ENCODE measurements at regions not wholly inside any gene's neighbourhood (a gene's known extent, or its start where the extent isn't known, plus 50 kb on each side); places are given as distances from the start of the nearest gene placed in this dataset.

DNA sequence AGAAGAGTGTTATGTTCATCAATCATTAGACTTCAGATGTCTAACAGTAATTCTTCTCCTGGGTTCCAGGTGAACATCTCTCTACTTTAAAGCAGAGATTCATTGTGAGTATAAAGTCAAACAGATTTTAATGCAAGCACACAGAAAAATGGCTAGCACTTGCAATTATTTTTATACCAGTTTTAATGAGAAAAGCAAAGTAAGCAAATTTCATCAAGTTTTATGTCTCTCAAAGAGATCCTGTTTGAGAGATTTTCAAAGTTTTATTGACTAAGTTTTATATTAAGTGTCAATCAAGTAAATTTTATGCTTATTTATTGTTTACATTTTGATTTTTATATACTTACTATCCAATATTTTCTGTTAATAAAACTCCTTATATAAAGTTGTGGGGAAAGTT, 1628.5 kb downstream of the HACE1 start:
- DNase-seq (ENCODE audit: low read depth in 6 of 9, low spot score in 9 of 9): no peak
- Histone ChIP-seq H3K4me3 (ENCODE audit: low read length in 2 of 2) (no peak overlapping the region), H3K27ac (ENCODE audit: low read depth in 1 of 2, low read length in 1 of 2) (no peak overlapping the region), H3K27me3 (ENCODE audit: control insufficient read depth in 2 of 2, insufficient read depth in 1 of 2, low read length in 1 of 2) (no peaks in the 10 kb centered on the region), H3K9me3 (ENCODE audit: control insufficient read depth in 2 of 2, insufficient read depth in 1 of 2, low read length in 1 of 2) (peaks cover 0 to 7% of the 10 kb centered on the region in 2 donors), H3K4me1 (ENCODE audit: control insufficient read depth in 2 of 2, insufficient read depth in 2 of 2, low read length in 2 of 2) (no peaks in the 10 kb centered on the region), H3K36me3 (ENCODE audit: control insufficient read depth in 2 of 2, insufficient read depth in 2 of 2, low read length in 1 of 2) (no peaks in the 10 kb centered on the region)

DNA sequence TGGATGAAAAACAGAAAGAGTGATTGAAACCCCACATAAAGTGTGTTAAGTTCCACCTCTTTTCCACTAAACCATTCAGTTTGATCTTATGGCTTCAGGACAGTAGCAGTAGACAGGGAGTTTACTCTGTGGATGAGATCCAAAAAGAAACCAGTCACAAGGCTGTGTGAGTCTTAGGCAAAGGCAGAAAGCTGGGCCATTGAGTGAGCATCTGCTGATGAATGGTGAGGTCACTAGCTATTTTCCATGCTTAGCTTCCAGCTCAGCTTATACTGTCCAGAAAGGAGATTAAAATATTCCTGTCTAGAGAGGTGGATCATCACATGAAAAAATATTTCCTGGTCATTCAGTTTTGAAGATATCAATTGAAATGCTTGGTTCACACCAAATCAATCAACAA, 1643.9 kb downstream of the HACE1 start:
- Histone ChIP-seq H3K36me3 (ENCODE audit: control insufficient read depth in 2 of 2, insufficient read depth in 2 of 2, low read length in 1 of 2) (no peaks in the 10 kb centered on the region), H3K4me1 (ENCODE audit: control insufficient read depth in 2 of 2, insufficient read depth in 2 of 2, low read length in 2 of 2) (no peaks in the 10 kb centered on the region), H3K9me3 (ENCODE audit: control insufficient read depth in 2 of 2, insufficient read depth in 1 of 2, low read length in 1 of 2) (no peaks in the 10 kb centered on the region), H3K27ac (ENCODE audit: low read depth in 1 of 2, low read length in 1 of 2) (no peak overlapping the region), H3K27me3 (ENCODE audit: control insufficient read depth in 2 of 2, insufficient read depth in 1 of 2, low read length in 1 of 2) (no peaks in the 10 kb centered on the region), H3K4me3 (ENCODE audit: low read length in 2 of 2) (no peak overlapping the region)
- no peak for DNase-seq (ENCODE audit: low read depth in 6 of 9, low spot score in 9 of 9)

DNA sequence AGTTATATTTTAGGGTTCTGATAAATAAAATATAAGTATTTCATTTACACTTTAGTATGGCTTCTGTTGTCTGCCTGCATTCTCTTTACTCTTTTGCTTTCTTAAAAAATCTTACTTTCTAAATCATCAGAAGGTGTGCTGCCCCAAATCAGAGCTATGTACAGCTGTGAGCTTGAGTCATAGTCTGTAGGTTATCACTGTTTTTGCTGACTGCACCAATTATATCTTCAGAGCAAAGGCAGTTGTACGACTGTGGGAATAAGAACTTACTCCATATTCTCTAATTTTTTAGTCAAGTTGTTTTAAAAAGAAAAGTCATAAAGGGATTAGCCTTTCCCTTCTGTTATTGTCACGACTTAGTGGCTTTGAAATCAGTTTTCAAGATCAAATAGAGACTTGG, 1649.0 kb downstream of the HACE1 start:
- no peak overlapping the region for H3K4me3 ChIP-seq (ENCODE audit: low read length in 2 of 2)
- no peak overlapping the region for H3K27ac ChIP-seq (ENCODE audit: low read depth in 1 of 2, low read length in 1 of 2)
- no peaks in the 10 kb centered on the region for H3K36me3 ChIP-seq (ENCODE audit: control insufficient read depth in 2 of 2, insufficient read depth in 2 of 2, low read length in 1 of 2)
- no peaks in the 10 kb centered on the region for H3K9me3 ChIP-seq (ENCODE audit: control insufficient read depth in 2 of 2, insufficient read depth in 1 of 2, low read length in 1 of 2)
- WGBS: 42% methylated on average over 2 of the region's 2 CpGs
- H3K4me1 ChIP-seq (ENCODE audit: control insufficient read depth in 2 of 2, insufficient read depth in 2 of 2, low read length in 2 of 2): no peaks in the 10 kb centered on the region
- no peaks in the 10 kb centered on the region for H3K27me3 ChIP-seq (ENCODE audit: control insufficient read depth in 2 of 2, insufficient read depth in 1 of 2, low read length in 1 of 2)
- no peak for DNase-seq (ENCODE audit: low read depth in 6 of 9, low spot score in 9 of 9)

DNA sequence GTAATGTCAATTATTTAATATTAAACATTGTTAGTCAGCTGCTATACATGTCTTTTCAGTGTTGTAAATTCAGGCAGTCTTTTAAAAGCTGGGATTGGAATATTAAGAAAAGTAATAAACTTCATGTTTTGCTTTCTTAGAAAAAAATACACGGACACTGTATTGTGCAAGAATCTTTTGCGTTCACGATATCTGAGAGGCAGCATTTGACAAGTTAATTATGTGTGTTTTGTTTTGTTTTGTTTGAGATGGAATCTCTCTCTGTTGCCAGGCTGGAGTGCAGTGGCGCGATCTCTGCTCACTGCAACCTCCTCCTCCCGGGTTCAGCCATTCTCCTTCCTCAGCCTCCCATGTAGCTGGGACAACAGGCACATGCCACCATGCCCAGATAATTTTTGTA, 1661.3 kb downstream of the HACE1 start:
- Histone ChIP-seq H3K9me3 (ENCODE audit: control insufficient read depth in 2 of 2, insufficient read depth in 1 of 2, low read length in 1 of 2) (no peaks in the 10 kb centered on the region), H3K27ac (ENCODE audit: low read depth in 1 of 2, low read length in 1 of 2) (no peak overlapping the region), H3K4me1 (ENCODE audit: control insufficient read depth in 2 of 2, insufficient read depth in 2 of 2, low read length in 2 of 2) (no peaks in the 10 kb centered on the region), H3K36me3 (ENCODE audit: control insufficient read depth in 2 of 2, insufficient read depth in 2 of 2, low read length in 1 of 2) (no peaks in the 10 kb centered on the region), H3K27me3 (ENCODE audit: control insufficient read depth in 2 of 2, insufficient read depth in 1 of 2, low read length in 1 of 2) (no peaks in the 10 kb centered on the region), H3K4me3 (ENCODE audit: low read length in 2 of 2) (no peak overlapping the region)
- DNase-seq (ENCODE audit: low read depth in 6 of 9, low spot score in 9 of 9): no peak
- WGBS: 76% methylated on average over 6 of the region's 6 CpGs

DNA sequence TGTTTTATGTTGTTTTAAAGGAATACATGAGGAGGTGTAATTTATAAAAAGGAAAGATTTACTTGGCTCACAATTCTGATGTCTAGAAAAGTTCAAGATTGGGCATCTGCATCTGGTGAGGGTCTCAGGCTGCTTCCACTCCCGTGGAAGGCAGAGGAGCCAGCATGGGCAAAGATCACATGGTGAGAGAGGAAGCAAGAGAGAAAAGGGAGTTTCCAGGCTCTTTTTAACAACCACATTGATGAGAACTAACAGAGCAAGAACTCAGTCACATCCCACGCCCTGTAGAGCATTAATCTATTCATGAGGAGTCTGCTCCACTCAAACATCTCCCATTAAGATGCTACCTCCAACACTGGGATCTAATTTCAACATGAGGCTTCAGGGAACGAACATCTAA, 1666.3 kb downstream of the HACE1 start:
- no peaks in the 10 kb centered on the region for H3K27me3 ChIP-seq (ENCODE audit: control insufficient read depth in 2 of 2, insufficient read depth in 1 of 2, low read length in 1 of 2)
- H3K4me3 ChIP-seq (ENCODE audit: low read length in 2 of 2): no peak overlapping the region
- no peaks in the 10 kb centered on the region for H3K36me3 ChIP-seq (ENCODE audit: control insufficient read depth in 2 of 2, insufficient read depth in 2 of 2, low read length in 1 of 2)
- WGBS: 67% methylated on average over 3 of the region's 3 CpGs
- H3K27ac ChIP-seq (ENCODE audit: low read depth in 1 of 2, low read length in 1 of 2): no peak overlapping the region
- no peak for DNase-seq (ENCODE audit: low read depth in 6 of 9, low spot score in 9 of 9)
- no peaks in the 10 kb centered on the region for H3K4me1 ChIP-seq (ENCODE audit: control insufficient read depth in 2 of 2, insufficient read depth in 2 of 2, low read length in 2 of 2)
- no peaks in the 10 kb centered on the region for H3K9me3 ChIP-seq (ENCODE audit: control insufficient read depth in 2 of 2, insufficient read depth in 1 of 2, low read length in 1 of 2)

DNA sequence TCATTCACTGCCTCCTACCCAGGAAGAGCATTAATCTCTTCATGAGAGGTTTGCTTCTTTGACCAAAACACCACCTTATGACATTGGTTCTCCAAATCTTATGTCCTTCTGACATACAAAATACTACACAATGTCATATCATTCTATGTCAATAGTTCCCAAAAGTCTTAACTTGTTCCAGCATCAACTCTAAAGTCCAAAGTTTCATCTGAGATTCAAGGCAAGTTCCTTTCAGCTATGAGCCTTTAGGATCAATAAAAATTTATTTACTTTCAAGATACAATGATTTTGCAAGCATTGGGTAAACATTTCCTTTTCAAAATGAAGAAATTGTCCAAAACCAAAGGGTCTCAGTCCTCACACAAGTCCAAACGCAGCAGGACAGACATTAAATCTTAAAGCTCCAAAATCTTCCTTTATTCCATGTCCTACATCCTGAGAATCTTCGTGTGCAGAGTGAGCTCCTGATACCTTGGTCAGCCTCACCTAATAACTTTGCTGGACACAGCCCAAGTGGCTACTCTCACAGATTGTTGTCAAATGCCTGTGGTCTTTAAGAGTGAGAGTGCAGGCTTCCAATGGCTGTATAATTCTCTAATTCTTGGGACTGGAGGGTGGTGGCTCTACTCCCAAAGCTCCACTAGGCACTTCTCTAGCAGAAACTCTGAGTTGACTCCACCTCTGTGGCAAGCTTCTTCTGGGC, 1668.2 kb downstream of the HACE1 start:
- no peak for DNase-seq (ENCODE audit: low read depth in 6 of 9, low spot score in 9 of 9)
- no peaks in the 10 kb centered on the region for H3K4me1 ChIP-seq (ENCODE audit: control insufficient read depth in 2 of 2, insufficient read depth in 2 of 2, low read length in 2 of 2)
- H3K4me3 ChIP-seq (ENCODE audit: low read length in 2 of 2): no peak overlapping the region
- no peak overlapping the region for H3K27ac ChIP-seq (ENCODE audit: low read depth in 1 of 2, low read length in 1 of 2)
- 76% methylated on average over 2 of the region's 2 CpGs for WGBS
- no peaks in the 10 kb centered on the region for H3K36me3 ChIP-seq (ENCODE audit: control insufficient read depth in 2 of 2, insufficient read depth in 2 of 2, low read length in 1 of 2)
- no peaks in the 10 kb centered on the region for H3K27me3 ChIP-seq (ENCODE audit: control insufficient read depth in 2 of 2, insufficient read depth in 1 of 2, low read length in 1 of 2)
- no peaks in the 10 kb centered on the region for H3K9me3 ChIP-seq (ENCODE audit: control insufficient read depth in 2 of 2, insufficient read depth in 1 of 2, low read length in 1 of 2)

DNA sequence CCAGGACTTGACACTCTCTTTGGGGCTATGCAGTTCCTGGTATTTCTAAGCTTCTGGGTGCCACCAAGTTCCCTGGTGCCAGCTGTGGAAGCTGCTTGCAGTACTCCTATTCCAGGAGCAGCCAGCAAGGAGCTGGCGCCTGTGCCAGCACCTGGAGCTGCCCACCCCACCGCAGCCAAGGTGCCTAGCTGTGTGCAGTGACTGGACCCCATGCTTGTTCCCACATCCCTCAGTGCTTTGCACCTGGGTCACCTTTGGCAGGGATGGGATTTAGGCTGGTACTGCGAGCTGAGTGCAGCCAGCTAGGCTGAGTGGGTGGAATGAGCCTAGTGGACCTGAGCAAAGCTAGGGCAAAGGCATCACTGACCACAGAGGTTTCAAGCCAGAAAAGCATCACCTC, 1674.9 kb downstream of the HACE1 start:
- Histone ChIP-seq H3K36me3 (ENCODE audit: control insufficient read depth in 2 of 2, insufficient read depth in 2 of 2, low read length in 1 of 2) (no peaks in the 10 kb centered on the region), H3K27me3 (ENCODE audit: control insufficient read depth in 2 of 2, insufficient read depth in 1 of 2, low read length in 1 of 2) (no peaks in the 10 kb centered on the region), H3K27ac (ENCODE audit: low read depth in 1 of 2, low read length in 1 of 2) (no peak overlapping the region), H3K9me3 (ENCODE audit: control insufficient read depth in 2 of 2, insufficient read depth in 1 of 2, low read length in 1 of 2) (peaks cover 0 to 6% of the 10 kb centered on the region in 2 donors), H3K4me3 (ENCODE audit: low read length in 2 of 2) (no peak overlapping the region), H3K4me1 (ENCODE audit: control insufficient read depth in 2 of 2, insufficient read depth in 2 of 2, low read length in 2 of 2) (no peaks in the 10 kb centered on the region)
- DNase-seq (ENCODE audit: low read depth in 6 of 9, low spot score in 9 of 9): no peak
- WGBS: 89% methylated on average over 3 of the region's 3 CpGs

DNA sequence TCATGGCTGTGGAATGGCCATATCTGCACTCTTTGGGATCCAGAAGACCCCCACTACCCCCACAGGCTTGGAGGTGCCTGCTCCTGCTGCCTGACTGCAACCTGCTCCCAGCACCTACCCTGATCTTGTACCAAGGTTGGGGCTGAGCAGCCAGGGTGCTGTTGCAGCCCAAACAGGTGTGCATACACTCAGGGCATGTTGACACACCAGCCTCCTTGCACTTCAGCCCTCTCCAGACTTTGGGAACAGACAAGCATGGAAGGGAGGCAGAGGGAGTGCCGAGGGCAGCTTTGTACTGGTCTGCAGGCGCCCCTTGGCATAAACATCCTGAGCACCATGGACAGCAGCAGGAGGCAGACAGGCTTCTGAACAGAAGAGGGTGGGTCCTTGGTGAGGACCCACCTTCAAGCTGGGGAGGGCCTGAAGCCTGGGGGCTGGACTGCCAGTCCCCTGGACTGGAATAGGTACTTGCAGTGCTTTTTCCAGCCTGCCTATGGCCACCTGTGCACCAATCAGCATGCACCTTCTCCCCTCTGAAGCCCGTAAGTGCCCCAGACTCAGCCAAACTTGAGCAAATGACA, 1675.8 kb downstream of the HACE1 start:
- Histone ChIP-seq H3K36me3 (ENCODE audit: control insufficient read depth in 2 of 2, insufficient read depth in 2 of 2, low read length in 1 of 2) (no peaks in the 10 kb centered on the region), H3K9me3 (ENCODE audit: control insufficient read depth in 2 of 2, insufficient read depth in 1 of 2, low read length in 1 of 2) (peaks cover 0 to 6% of the 10 kb centered on the region in 2 donors), H3K27me3 (ENCODE audit: control insufficient read depth in 2 of 2, insufficient read depth in 1 of 2, low read length in 1 of 2) (no peaks in the 10 kb centered on the region), H3K4me3 (ENCODE audit: low read length in 2 of 2) (no peak overlapping the region), H3K27ac (ENCODE audit: low read depth in 1 of 2, low read length in 1 of 2) (no peak overlapping the region), H3K4me1 (ENCODE audit: control insufficient read depth in 2 of 2, insufficient read depth in 2 of 2, low read length in 2 of 2) (no peaks in the 10 kb centered on the region)
- DNase-seq (ENCODE audit: low read depth in 6 of 9, low spot score in 9 of 9): no peak
- WGBS: 86% methylated on average over 3 of the region's 3 CpGs

DNA sequence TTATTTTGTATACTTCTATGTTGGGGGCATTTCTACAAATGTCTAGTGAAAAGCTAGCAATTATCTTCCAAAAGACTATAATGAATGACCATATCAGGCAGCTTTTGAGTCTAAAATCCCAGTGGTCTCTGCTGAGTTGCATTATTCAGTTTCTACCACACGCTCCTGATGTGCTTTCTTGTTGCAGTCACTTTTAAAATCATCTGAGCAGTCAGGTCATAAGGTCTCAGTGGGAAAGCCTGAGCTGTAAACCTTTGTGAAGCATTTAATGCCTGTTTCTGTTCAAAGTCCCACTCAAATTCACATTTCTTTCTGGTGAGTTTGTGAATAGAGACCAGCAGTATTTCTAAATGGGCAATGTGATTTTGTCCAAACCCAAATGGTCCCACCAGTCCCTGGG, 1681.5 kb downstream of the HACE1 start:
- 84% methylated on average over 1 of the region's 1 CpG for WGBS
- Histone ChIP-seq H3K27ac (ENCODE audit: low read depth in 1 of 2, low read length in 1 of 2) (no peak overlapping the region), H3K9me3 (ENCODE audit: control insufficient read depth in 2 of 2, insufficient read depth in 1 of 2, low read length in 1 of 2) (no peaks in the 10 kb centered on the region), H3K36me3 (ENCODE audit: control insufficient read depth in 2 of 2, insufficient read depth in 2 of 2, low read length in 1 of 2) (no peaks in the 10 kb centered on the region), H3K27me3 (ENCODE audit: control insufficient read depth in 2 of 2, insufficient read depth in 1 of 2, low read length in 1 of 2) (no peaks in the 10 kb centered on the region), H3K4me3 (ENCODE audit: low read length in 2 of 2) (no peak overlapping the region), H3K4me1 (ENCODE audit: control insufficient read depth in 2 of 2, insufficient read depth in 2 of 2, low read length in 2 of 2) (no peaks in the 10 kb centered on the region)
- DNase-seq (ENCODE audit: low read depth in 6 of 9, low spot score in 9 of 9): no peak
